ENCODE measurements at regions not wholly inside any gene's neighbourhood (a gene's known extent, or its start where the extent isn't known, plus 50 kb on each side); places are given as distances from the start of the nearest gene placed in this dataset.

DNA sequence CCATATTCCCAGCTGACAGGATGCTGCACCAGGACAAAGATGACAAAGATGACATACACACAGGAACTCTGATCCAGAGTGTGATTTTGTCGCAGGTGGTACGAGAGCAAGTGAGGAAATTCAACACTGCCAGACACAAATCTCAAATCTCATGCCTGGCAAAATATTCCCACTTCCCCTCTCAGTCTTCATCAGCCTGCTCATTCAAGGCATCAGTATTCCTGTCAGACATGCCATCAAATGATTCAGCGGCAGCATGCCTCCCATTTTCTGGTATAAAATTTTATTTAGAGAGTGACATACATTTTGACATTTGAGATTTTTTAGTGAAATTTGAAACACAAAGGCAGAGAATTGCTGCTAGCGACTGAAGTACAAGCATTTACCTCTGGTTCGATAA, 228.1 kb upstream of the LMCD1 start:
- Histone ChIP-seq H3K4me3 (ENCODE audit: low read length in 2 of 2) (no peak overlapping the region), H3K4me1 (ENCODE audit: control insufficient read depth in 2 of 2, insufficient read depth in 2 of 2, low read length in 2 of 2) (no peaks in the 10 kb centered on the region), H3K36me3 (ENCODE audit: control insufficient read depth in 2 of 2, insufficient read depth in 2 of 2, low read length in 1 of 2) (no peaks in the 10 kb centered on the region), H3K27me3 (ENCODE audit: control insufficient read depth in 2 of 2, insufficient read depth in 1 of 2, low read length in 1 of 2) (no peaks in the 10 kb centered on the region), H3K27ac (ENCODE audit: low read depth in 1 of 2, low read length in 1 of 2) (no peak overlapping the region), H3K9me3 (ENCODE audit: control insufficient read depth in 2 of 2, insufficient read depth in 1 of 2, low read length in 1 of 2) (no peaks in the 10 kb centered on the region)
- no peak for DNase-seq (ENCODE audit: low read depth in 6 of 9, low spot score in 9 of 9)
- 93% methylated on average over 5 of the region's 5 CpGs for WGBS

DNA sequence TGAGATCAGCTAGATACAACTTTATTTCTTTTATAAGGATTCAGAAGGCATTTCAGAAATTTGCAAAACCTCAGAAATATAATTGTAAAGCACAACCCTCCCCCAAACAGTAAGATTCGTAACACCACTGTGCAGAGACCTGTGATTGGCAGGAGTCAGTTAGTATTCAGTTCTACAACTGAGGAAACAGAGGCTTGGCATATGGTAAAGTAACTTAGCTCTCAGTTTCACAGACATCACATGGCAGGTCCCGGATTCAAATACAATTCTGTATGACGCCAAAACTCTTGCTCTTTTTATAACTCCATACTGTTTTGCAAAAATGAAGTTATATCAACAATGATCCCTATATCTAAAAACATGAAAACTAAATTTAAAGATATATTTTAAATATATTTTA, 225.6 kb upstream of the LMCD1 start:
- WGBS, result 93% methylated on average over 3 of the region's 3 CpGs
- H3K9me3 ChIP-seq (ENCODE audit: control insufficient read depth in 2 of 2, insufficient read depth in 1 of 2, low read length in 1 of 2), result no peaks in the 10 kb centered on the region
- H3K27me3 ChIP-seq (ENCODE audit: control insufficient read depth in 2 of 2, insufficient read depth in 1 of 2, low read length in 1 of 2), result no peaks in the 10 kb centered on the region
- no peak for DNase-seq (ENCODE audit: low read depth in 6 of 9, low spot score in 9 of 9)
- no peaks in the 10 kb centered on the region for H3K36me3 ChIP-seq (ENCODE audit: control insufficient read depth in 2 of 2, insufficient read depth in 2 of 2, low read length in 1 of 2)
- no peak overlapping the region for H3K27ac ChIP-seq (ENCODE audit: low read depth in 1 of 2, low read length in 1 of 2)
- no peaks in the 10 kb centered on the region for H3K4me1 ChIP-seq (ENCODE audit: control insufficient read depth in 2 of 2, insufficient read depth in 2 of 2, low read length in 2 of 2)
- no peak overlapping the region for H3K4me3 ChIP-seq (ENCODE audit: low read length in 2 of 2)

DNA sequence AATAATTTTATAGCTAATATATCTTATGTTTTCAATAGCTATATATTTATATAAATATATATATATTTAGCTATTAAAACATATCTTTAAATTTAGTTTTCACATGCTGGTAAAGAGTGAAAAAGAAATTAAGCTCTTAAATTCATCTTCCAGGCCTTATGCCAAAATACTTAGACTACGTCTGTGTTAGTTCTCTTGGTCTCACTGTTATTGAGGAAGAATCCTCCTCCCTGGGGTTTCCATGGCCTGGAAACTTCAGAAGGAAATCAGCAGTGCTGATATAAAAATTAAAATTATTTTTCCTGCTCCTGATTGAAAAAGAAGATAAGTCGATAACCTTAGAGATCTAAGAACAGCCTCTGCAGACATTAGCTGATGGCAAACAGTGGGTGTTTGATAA, 225.1 kb upstream of the LMCD1 start:
- WGBS, result 97% methylated on average over 2 of the region's 2 CpGs
- Histone ChIP-seq H3K9me3 (ENCODE audit: control insufficient read depth in 2 of 2, insufficient read depth in 1 of 2, low read length in 1 of 2) (no peaks in the 10 kb centered on the region), H3K4me1 (ENCODE audit: control insufficient read depth in 2 of 2, insufficient read depth in 2 of 2, low read length in 2 of 2) (no peaks in the 10 kb centered on the region), H3K27me3 (ENCODE audit: control insufficient read depth in 2 of 2, insufficient read depth in 1 of 2, low read length in 1 of 2) (no peaks in the 10 kb centered on the region), H3K27ac (ENCODE audit: low read depth in 1 of 2, low read length in 1 of 2) (no peak overlapping the region), H3K36me3 (ENCODE audit: control insufficient read depth in 2 of 2, insufficient read depth in 2 of 2, low read length in 1 of 2) (no peaks in the 10 kb centered on the region), H3K4me3 (ENCODE audit: low read length in 2 of 2) (no peak overlapping the region)
- DNase-seq (ENCODE audit: low read depth in 6 of 9, low spot score in 9 of 9), result no peak

DNA sequence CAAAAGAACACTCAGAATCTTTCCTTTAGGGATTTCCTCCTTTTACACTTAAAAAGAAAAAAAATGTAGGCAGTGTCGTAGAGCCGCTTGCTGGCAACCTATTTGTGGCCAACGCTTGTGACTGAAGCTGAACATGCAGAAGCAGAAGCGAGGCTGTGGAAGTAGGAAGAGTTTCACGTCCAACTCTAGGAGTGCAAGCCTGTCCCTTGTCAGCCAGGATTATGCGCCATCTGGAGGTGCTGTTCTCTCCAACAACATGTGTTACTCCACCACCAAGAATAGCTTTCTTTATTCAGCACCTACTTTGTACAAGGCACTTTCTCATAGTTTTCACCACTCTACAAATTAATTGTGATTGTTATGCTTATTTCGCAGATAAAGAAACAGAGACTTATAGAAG, 223.2 kb upstream of the LMCD1 start:
- H3K27me3 ChIP-seq (ENCODE audit: control insufficient read depth in 2 of 2, insufficient read depth in 1 of 2, low read length in 1 of 2), result no peaks in the 10 kb centered on the region
- WGBS, result 75% methylated on average over 7 of the region's 7 CpGs
- peak in 2 of 9 donors; percentile 6 to 12 for DNase-seq (ENCODE audit: low read depth in 6 of 9, low spot score in 9 of 9)
- H3K9me3 ChIP-seq (ENCODE audit: control insufficient read depth in 2 of 2, insufficient read depth in 1 of 2, low read length in 1 of 2), result no peaks in the 10 kb centered on the region
- no peak overlapping the region for H3K27ac ChIP-seq (ENCODE audit: low read depth in 1 of 2, low read length in 1 of 2)
- no peaks in the 10 kb centered on the region for H3K4me1 ChIP-seq (ENCODE audit: control insufficient read depth in 2 of 2, insufficient read depth in 2 of 2, low read length in 2 of 2)
- no peaks in the 10 kb centered on the region for H3K36me3 ChIP-seq (ENCODE audit: control insufficient read depth in 2 of 2, insufficient read depth in 2 of 2, low read length in 1 of 2)
- no peak overlapping the region for H3K4me3 ChIP-seq (ENCODE audit: low read length in 2 of 2)

DNA sequence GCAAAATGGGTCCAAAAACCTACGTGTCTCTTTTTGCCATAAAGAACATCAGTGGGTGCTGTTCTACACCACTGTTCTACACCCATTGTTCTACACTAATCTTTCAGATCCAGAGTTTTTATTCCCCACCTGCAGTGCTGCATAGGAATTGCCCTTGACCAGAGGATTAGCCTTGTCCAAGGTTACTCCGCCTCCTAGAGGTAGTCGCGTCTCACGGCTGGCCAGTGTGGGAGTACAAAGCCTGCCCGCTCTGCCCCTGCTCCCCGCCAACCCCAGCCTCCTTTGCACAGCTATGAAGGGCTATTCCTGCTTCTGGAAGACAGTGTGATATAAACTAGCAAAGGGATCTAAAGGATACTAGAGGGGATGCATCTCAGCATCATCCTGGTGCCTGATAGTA, 222.1 kb upstream of the LMCD1 start:
- Histone ChIP-seq H3K4me3 (ENCODE audit: low read length in 2 of 2) (no peak overlapping the region), H3K27ac (ENCODE audit: low read depth in 1 of 2, low read length in 1 of 2) (no peak overlapping the region), H3K27me3 (ENCODE audit: control insufficient read depth in 2 of 2, insufficient read depth in 1 of 2, low read length in 1 of 2) (no peaks in the 10 kb centered on the region), H3K4me1 (ENCODE audit: control insufficient read depth in 2 of 2, insufficient read depth in 2 of 2, low read length in 2 of 2) (no peaks in the 10 kb centered on the region), H3K9me3 (ENCODE audit: control insufficient read depth in 2 of 2, insufficient read depth in 1 of 2, low read length in 1 of 2) (no peaks in the 10 kb centered on the region), H3K36me3 (ENCODE audit: control insufficient read depth in 2 of 2, insufficient read depth in 2 of 2, low read length in 1 of 2) (no peaks in the 10 kb centered on the region)
- DNase-seq (ENCODE audit: low read depth in 6 of 9, low spot score in 9 of 9), result no peak
- 97% methylated on average over 7 of the region's 7 CpGs for WGBS

DNA sequence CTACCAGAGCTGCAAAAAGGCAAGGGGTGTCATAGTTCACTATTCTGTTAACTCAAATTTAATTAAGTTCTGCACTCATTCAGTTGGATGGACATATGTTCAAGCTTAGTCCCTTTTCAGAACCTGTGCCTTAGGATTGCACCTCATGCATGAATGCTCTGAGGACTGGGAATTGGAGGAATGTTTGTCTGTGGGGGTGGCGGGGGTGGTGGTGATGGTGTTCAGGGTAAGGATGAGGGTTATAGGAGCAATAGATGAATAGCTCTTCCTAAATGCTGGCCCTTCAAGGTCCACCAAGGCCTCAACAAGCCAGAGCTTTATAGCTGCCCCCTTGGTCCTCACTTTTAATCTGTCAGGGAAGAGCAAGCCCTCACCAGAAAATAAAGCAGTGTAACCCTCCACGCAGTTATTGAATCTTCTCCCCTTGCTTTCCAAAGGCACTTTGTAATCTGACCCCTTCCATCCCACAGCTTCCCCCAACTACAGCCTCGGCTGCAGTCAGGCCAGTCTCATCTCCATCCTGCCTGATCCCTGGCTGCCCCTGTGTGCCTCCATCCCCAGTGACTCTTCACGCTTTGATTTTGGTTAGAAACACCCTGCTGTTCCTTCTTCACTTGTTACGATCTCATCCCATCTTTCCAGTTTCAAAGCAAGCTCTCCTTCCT, 221.6 kb upstream of the LMCD1 start:
- no peaks in the 10 kb centered on the region for H3K36me3 ChIP-seq (ENCODE audit: control insufficient read depth in 2 of 2, insufficient read depth in 2 of 2, low read length in 1 of 2)
- no peak overlapping the region for H3K4me3 ChIP-seq (ENCODE audit: low read length in 2 of 2)
- DNase-seq (ENCODE audit: low read depth in 6 of 9, low spot score in 9 of 9), result no peak
- H3K27ac ChIP-seq (ENCODE audit: low read depth in 1 of 2, low read length in 1 of 2), result no peak overlapping the region
- no peaks in the 10 kb centered on the region for H3K4me1 ChIP-seq (ENCODE audit: control insufficient read depth in 2 of 2, insufficient read depth in 2 of 2, low read length in 2 of 2)
- H3K27me3 ChIP-seq (ENCODE audit: control insufficient read depth in 2 of 2, insufficient read depth in 1 of 2, low read length in 1 of 2), result no peaks in the 10 kb centered on the region
- WGBS, result 82% methylated on average over 5 of the region's 5 CpGs
- no peaks in the 10 kb centered on the region for H3K9me3 ChIP-seq (ENCODE audit: control insufficient read depth in 2 of 2, insufficient read depth in 1 of 2, low read length in 1 of 2)

DNA sequence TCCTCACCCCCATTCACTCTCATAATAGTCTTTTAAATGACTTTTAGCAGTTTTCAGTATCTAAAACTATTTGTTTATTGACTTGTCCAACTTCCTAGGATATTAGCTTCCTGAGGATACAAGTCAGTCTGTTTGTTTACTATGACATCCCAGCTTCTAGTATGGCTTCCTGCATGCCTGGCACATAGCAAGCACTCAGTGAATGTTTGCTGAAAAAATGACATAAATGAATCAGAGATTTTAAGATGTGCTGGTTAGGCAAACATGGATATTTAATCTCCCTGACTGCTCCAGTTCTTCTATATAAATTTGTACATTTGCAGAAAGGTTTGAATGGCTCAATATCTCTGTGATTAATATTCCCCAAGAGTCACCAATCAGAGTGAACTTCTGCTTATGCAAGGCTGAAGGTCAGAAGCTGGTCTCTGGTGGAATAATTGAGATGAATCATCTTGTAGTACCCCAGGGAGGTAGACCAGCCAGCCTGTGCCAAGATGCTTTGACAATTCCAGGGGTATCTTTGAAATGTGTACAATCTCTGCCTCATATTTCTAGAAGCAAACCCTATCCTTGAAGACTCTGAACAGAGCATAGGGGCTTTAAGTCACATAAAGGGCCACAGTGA, 219.0 kb upstream of the LMCD1 start:
- DNase-seq (ENCODE audit: low read depth in 6 of 9, low spot score in 9 of 9), result no peak
- H3K9me3 ChIP-seq (ENCODE audit: control insufficient read depth in 2 of 2, insufficient read depth in 1 of 2, low read length in 1 of 2), result no peaks in the 10 kb centered on the region

DNA sequence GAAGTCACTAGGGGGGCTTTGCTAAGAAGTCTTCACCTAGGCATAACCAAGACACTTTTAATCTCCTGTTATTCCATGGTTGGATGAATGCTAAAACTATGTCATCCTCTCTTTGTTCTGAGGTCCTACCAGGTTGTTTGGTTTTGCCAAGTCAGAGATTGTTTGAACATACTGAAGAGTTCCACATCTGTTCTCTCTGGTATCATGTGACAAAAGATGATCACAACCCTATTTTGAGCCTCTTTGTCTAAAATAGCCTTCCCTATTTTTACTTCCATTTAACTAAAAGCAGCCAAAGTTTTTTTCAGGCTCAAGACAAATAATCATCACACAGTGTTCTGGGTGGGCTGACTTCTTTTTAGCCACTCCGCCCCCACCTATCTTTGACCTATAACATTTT, 218.4 kb upstream of the LMCD1 start:
- no peaks in the 10 kb centered on the region for H3K9me3 ChIP-seq (ENCODE audit: control insufficient read depth in 2 of 2, insufficient read depth in 1 of 2, low read length in 1 of 2)
- H3K27me3 ChIP-seq (ENCODE audit: control insufficient read depth in 2 of 2, insufficient read depth in 1 of 2, low read length in 1 of 2), result no peaks in the 10 kb centered on the region
- no peak overlapping the region for H3K4me3 ChIP-seq (ENCODE audit: low read length in 2 of 2)
- WGBS, result 100% methylated on average over 1 of the region's 1 CpG
- no peaks in the 10 kb centered on the region for H3K4me1 ChIP-seq (ENCODE audit: control insufficient read depth in 2 of 2, insufficient read depth in 2 of 2, low read length in 2 of 2)
- no peaks in the 10 kb centered on the region for H3K36me3 ChIP-seq (ENCODE audit: control insufficient read depth in 2 of 2, insufficient read depth in 2 of 2, low read length in 1 of 2)
- no peak for DNase-seq (ENCODE audit: low read depth in 6 of 9, low spot score in 9 of 9)
- no peak overlapping the region for H3K27ac ChIP-seq (ENCODE audit: low read depth in 1 of 2, low read length in 1 of 2)

More for the DNA sequence above, 219.0 kb upstream of the LMCD1 start:
- Histone ChIP-seq H3K4me3 (ENCODE audit: low read length in 2 of 2) (no peak overlapping the region), H3K27ac (ENCODE audit: low read depth in 1 of 2, low read length in 1 of 2) (no peak overlapping the region), H3K27me3 (ENCODE audit: control insufficient read depth in 2 of 2, insufficient read depth in 1 of 2, low read length in 1 of 2) (no peaks in the 10 kb centered on the region), H3K36me3 (ENCODE audit: control insufficient read depth in 2 of 2, insufficient read depth in 2 of 2, low read length in 1 of 2) (no peaks in the 10 kb centered on the region), H3K4me1 (ENCODE audit: control insufficient read depth in 2 of 2, insufficient read depth in 2 of 2, low read length in 2 of 2) (no peaks in the 10 kb centered on the region)

DNA sequence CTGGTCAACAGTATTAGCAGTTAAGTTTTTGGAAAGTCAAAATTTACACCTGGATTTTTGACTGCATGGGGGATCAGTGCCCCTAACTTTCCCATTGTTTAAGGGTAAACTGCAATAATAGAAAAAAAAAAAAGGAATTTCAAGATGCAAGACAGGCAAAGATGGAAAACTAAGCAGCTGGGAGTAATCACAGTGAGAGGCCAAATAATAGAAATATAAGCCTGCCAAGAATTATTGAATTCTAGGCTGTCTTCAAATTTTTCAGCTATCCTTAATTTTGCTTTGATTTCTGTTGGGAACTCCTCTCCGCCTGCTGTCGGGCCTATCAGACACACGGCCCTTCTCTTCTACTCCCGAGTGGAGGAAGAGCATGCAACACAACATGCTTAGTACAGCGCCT, 215.5 kb upstream of the LMCD1 start:
- 86% methylated on average over 5 of the region's 5 CpGs for WGBS
- no peak for DNase-seq (ENCODE audit: low read depth in 6 of 9, low spot score in 9 of 9)
- H3K36me3 ChIP-seq (ENCODE audit: control insufficient read depth in 2 of 2, insufficient read depth in 2 of 2, low read length in 1 of 2), result no peaks in the 10 kb centered on the region

More for the DNA sequence above, 215.5 kb upstream of the LMCD1 start:
- no peaks in the 10 kb centered on the region for H3K4me1 ChIP-seq (ENCODE audit: control insufficient read depth in 2 of 2, insufficient read depth in 2 of 2, low read length in 2 of 2)
- H3K9me3 ChIP-seq (ENCODE audit: control insufficient read depth in 2 of 2, insufficient read depth in 1 of 2, low read length in 1 of 2), result no peaks in the 10 kb centered on the region
- no peaks in the 10 kb centered on the region for H3K27me3 ChIP-seq (ENCODE audit: control insufficient read depth in 2 of 2, insufficient read depth in 1 of 2, low read length in 1 of 2)
- no peak overlapping the region for H3K27ac ChIP-seq (ENCODE audit: low read depth in 1 of 2, low read length in 1 of 2)
- H3K4me3 ChIP-seq (ENCODE audit: low read length in 2 of 2), result no peak overlapping the region
